Fibroblast of mammary gland (primary cell): ENCODE measurements at regions not wholly inside any gene's neighbourhood (a gene's known extent, or its start where the extent isn't known, plus 50 kb on each side); places are given as distances from the start of the nearest gene placed in this dataset.

ENCODE experiments used
- DNase-seq: peaks from one replicate; pipeline ENCODE4 v3.0.0-alpha.2; 2010; ENCODE audit warnings: low read depth
- H3K4me3 ChIP-seq: 2 replicates; pipeline ENCODE4 v1.5.1; 2011; ENCODE audit warnings: low read depth, mild to moderate bottlenecking, low read length, moderate library complexity; ENCODE audit not compliant: control insufficient read depth
- TF ChIP-seq, protein P1 (sequence below): conservative IDR thresholded peaks from 2 replicates; pipeline ENCODE4 v1.5.1; 2011; ENCODE audit warnings: low read depth, low read length, inconsistent platforms; ENCODE audit not compliant: control insufficient read depth, insufficient read depth

DNA sequence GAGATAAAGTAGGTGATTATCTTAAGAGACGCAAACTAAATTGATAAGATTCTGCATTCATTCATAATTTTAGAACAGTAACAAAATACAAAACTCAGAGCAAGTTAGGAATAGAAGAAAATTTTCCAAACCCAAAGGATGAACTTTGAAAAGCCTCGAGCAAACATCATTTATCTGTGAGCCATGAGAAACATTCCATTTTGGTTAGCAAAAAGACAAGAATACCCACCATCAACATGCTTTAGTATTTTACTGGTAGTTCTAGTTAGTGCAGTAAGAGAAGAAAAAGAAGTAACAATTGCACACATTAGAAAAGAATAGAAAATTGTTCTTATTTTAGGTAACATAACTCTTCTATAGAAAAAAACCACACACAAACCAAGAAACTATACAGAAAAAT lies 291.3 kb upstream of the TCF4 start:
- TF ChIP-seq, protein P1, sequence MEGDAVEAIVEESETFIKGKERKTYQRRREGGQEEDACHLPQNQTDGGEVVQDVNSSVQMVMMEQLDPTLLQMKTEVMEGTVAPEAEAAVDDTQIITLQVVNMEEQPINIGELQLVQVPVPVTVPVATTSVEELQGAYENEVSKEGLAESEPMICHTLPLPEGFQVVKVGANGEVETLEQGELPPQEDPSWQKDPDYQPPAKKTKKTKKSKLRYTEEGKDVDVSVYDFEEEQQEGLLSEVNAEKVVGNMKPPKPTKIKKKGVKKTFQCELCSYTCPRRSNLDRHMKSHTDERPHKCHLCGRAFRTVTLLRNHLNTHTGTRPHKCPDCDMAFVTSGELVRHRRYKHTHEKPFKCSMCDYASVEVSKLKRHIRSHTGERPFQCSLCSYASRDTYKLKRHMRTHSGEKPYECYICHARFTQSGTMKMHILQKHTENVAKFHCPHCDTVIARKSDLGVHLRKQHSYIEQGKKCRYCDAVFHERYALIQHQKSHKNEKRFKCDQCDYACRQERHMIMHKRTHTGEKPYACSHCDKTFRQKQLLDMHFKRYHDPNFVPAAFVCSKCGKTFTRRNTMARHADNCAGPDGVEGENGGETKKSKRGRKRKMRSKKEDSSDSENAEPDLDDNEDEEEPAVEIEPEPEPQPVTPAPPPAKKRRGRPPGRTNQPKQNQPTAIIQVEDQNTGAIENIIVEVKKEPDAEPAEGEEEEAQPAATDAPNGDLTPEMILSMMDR, result no peak
- no peak for DNase-seq
- no peak overlapping the region for H3K4me3 ChIP-seq

DNA sequence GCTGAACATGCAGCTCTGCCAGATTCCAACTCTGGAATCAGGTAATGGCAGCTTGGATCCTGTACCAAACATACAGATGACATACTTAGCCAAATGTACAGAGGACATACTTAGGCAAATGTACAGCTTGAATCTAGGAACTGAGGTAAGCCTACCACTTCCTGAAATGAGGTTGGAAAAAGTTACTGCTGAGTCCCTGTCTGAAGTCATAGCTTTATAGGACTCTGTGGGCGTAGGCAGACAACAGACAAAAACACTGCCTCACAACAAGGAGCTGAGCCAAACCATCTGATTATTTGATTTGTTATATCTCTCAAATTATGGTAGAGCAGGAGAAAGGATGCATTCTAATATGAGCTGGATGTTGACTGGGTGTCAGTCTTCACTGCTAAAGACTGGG lies 290.2 kb upstream of the TCF4 start:
- peak; percentile 41 for DNase-seq
- TF ChIP-seq, protein P1, result no peak

DNA sequence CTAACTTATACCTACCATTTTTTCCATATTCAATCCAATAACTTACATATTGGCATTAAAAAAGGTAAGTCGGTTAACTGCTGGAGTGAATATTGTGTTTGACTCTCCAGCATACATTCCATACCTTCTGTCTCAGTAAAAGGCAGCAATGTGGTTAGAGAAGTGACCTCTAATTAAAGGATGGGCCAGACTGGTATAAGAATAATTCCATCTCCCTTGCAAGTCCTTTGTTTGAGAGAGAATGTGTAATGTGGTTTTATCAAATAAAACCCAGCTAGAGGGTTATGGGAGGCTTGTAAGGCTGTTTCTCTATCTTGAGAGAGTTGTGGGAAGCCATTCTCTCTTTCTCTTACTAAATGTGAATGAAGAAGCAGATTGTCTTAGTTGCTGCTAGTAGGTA lies 289.3 kb upstream of the TCF4 start:
- TF ChIP-seq, protein P1, result no peak
- DNase-seq, result no peak
- no peak overlapping the region for H3K4me3 ChIP-seq

More for the DNA sequence above, 290.2 kb upstream of the TCF4 start:
- H3K4me3 ChIP-seq, result no peak overlapping the region

DNA sequence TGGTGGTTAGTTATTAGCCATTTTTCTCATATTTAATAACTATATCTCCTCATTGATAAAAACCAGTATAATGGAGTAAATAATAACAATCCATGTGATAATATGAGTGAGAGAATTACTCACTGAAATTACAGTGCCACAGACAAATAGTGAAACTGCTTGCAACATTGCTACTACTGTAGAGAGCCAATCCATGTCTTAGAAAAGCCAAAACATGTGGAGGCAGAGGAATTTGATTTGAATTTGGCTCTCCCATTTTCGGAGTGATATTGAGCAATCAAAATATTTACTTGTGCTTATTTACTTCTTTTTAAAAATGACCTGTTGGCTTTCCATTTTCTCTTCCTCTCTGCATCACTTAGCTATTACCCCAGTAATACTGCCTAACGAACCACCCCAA lies 288.3 kb upstream of the TCF4 start:
- H3K4me3 ChIP-seq, result no peak overlapping the region
- TF ChIP-seq, protein P1, result no peak
- no peak for DNase-seq

DNA sequence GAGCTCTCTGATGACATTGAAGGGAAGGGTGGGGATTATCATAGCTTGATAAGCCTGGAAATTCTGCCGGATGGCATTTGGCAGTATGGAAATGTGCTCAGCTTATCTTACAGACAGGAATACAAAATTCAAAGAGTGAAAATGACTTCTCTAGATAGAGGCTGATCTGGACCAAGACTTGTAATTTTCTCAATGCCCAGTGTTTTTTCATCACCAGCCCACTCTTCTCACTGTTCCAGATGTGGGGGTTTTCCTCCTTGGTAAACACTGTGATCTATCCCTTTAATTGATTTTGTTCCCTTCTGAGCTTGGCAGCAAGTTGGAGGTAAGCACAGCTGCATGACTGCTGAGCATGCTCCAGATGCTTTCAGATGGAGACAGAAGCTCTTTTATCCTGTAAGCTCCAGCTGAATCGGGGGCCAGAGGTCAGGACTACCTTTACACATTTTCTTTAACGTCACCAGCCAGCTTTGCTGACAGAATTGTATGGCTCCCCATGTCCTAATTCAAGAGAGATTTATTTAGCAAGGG lies 287.4 kb upstream of the TCF4 start:
- DNase-seq, result peak; percentile 37
- H3K4me3 ChIP-seq, result no peak overlapping the region
- TF ChIP-seq, protein P1, result no peak

DNA sequence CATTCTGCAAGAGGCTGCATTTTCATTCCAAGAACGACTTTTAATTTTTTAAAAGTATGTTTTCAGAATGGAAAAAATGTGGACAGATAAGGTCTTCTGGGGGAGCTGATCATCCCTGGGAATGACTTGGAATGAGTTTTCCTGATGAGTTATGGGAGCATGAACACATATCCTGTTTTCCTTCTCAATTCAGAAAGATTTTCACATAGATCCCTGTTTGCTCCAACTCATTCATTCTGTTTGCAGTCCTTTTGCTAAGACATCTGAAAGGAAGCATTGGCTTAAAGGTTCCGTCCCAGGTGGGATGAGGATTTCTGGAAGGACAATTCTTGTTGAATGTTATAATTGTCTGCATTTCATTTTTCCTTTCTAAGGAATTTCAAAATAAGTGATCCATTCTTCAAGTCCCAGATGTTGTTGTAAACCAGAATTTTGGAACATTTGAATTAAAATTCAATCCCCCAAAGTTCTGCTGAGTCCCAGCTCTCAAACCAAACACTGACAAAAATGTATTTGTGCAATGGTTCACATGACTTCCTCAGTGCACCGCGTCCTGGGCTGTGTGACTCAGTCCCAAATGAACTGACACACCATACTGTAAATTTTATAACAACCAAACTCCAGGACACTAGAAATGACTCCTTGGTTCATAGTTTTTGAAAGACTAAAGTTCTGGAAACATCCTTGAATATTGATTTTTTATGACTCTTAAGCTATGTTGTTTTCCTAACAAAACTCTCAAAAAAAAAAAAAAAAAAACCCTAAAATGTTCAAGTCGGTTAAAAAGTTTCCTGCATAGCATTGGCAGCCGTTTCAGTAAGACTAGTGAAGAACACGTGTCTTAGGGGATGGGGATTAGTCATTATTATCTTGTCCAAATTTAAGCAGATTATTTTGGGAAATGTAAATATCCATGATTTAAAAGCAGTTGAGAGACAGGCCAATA lies 281.8 kb upstream of the TCF4 start:
- H3K4me3 ChIP-seq, result no peak overlapping the region
- TF ChIP-seq, protein P1, result no peak
- DNase-seq, result peak; percentile 83
